Breast epithelium (tissue), 4 donors: ENCODE measurements at regions not wholly inside any gene's neighbourhood (a gene's known extent, or its start where the extent isn't known, plus 50 kb on each side); places are given as distances from the start of the nearest gene placed in this dataset.

Experiments
- DNase-seq, 2 donors: peaks; one replicate each; pipeline ENCODE4 v3.0.0-alpha.2; 2019; ENCODE audit warnings: low spot score in 2 of 2
- H3K27ac ChIP-seq, 2 donors: fragments of 200-600 bp; sonication (generic) in 1 of 2; one replicate each; pipeline ENCODE4 v1.5.1; 2016 to 2019; ENCODE audit warnings: mild to moderate bottlenecking in 1 of 2
- H3K27me3 ChIP-seq, 2 donors: fragments of 200-600 bp; sonication (generic) in 1 of 2; one replicate each; pipeline versions ENCODE4 v1.5.1 to v1.6.0; 2017 to 2019; ENCODE audit warnings: control low read depth in 1 of 2, mild to moderate bottlenecking in 1 of 2
- H3K36me3 ChIP-seq: fragments of 200-600 bp; one replicate; pipeline ENCODE4 v1.5.1; 2019
- H3K4me1 ChIP-seq, 2 donors: fragments of 200-600 bp; sonication (generic); one replicate each; pipeline ENCODE4 v1.5.1; 2016 to 2019; ENCODE audit warnings: control low read depth in 1 of 2
- H3K4me3 ChIP-seq, 3 donors: fragments of 200-600 bp; sonication (generic); 1 replicate in 2 of 3; 2 replicates in 1 of 3; pipeline ENCODE4 v1.5.1; 2016 to 2019; ENCODE audit warnings: mild to moderate bottlenecking in 3 of 3, moderate library complexity in 2 of 3
- H3K9me3 ChIP-seq, 2 donors: fragments of 200-600 bp; sonication (generic) in 1 of 2; one replicate each; pipeline ENCODE4 v1.5.1; 2016 to 2019; ENCODE audit warnings: control low read depth in 1 of 2
- CTCF ChIP-seq, 3 donors: fragments of 450-650 bp; IDR thresholded peaks; one replicate each; pipeline ENCODE4 v1.5.1; 2016 to 2017; ENCODE audit warnings: antibody characterized with exemption in 3 of 3, mild to moderate bottlenecking in 3 of 3, moderate library complexity in 3 of 3
- POLR2A ChIP-seq: fragments of 450-650 bp; IDR thresholded peaks from one replicate; pipeline ENCODE4 v1.6.1; 2016; ENCODE audit warnings: antibody characterized with exemption, mild to moderate bottlenecking, moderate library complexity
- POLR2AphosphoS5 ChIP-seq, 3 donors: sonication (generic); formaldehyde crosslinking; IDR thresholded peaks; one replicate each; pipeline ENCODE4 v1.6.1; 2017; ENCODE audit warnings: antibody characterized with exemption in 3 of 3
- intact Hi-C: fragments of 100-400 bp; cut with DNase I; formaldehyde crosslinking; loops from one replicate; pipeline ENCODE4 v1.15.1; 2023; ENCODE audit warnings: low total_unique reads

GRCh38 chr2:57902578-57902977, 144.0 kb upstream of the VRK2 start:
- Histone ChIP-seq H3K4me3 (no peak overlapping the region), H3K27me3 (no peaks in the 10 kb centered on the region), H3K9me3 (no peaks in the 10 kb centered on the region), H3K4me1 (no peaks in the 10 kb centered on the region), H3K27ac (no peak overlapping the region), H3K36me3 (no peaks in the 10 kb centered on the region)
- no peak for DNase-seq
- TF ChIP-seq POLR2AphosphoS5 (IDR thresholded peaks at IDR 0.05) (no peak), POLR2A (no peak), CTCF (IDR thresholded peaks at IDR 0.05) (no peak)
- intact Hi-C loops: no loop called here

- H3K4me3 ChIP-seq: no peak overlapping the region
These were observed 140.4 kb upstream of the VRK2 start for GRCh38 chr2:57906152-57906732.

GRCh38 chr2:57907411-57907810, 139.2 kb upstream of the VRK2 start:
- intact Hi-C loops: no loop called here
- Histone ChIP-seq H3K27ac (no peak overlapping the region), H3K36me3 (no peaks in the 10 kb centered on the region), H3K4me1 (no peaks in the 10 kb centered on the region), H3K27me3 (no peaks in the 10 kb centered on the region), H3K9me3 (no peaks in the 10 kb centered on the region), H3K4me3 (no peak overlapping the region)
- TF ChIP-seq POLR2AphosphoS5 (IDR thresholded peaks at IDR 0.05): no peak
- TF ChIP-seq POLR2A: no peak
- DNase-seq: no peak

More at GRCh38 chr2:57906152-57906732, 140.4 kb upstream of the VRK2 start:
- intact Hi-C loops: no loop called here
- H3K27me3 ChIP-seq: no peaks in the 10 kb centered on the region
- peak in 2 of 3 donors; percentile 56 to 61 for TF ChIP-seq CTCF (IDR thresholded peaks at IDR 0.05)
- TF ChIP-seq POLR2AphosphoS5 (IDR thresholded peaks at IDR 0.05): no peak
- no peaks in the 10 kb centered on the region for H3K36me3 ChIP-seq
- no peaks in the 10 kb centered on the region for H3K9me3 ChIP-seq
- no peak overlapping the region for H3K27ac ChIP-seq
- H3K4me1 ChIP-seq: no peaks in the 10 kb centered on the region
- no peak for DNase-seq

- Histone ChIP-seq H3K4me3 (no peak overlapping the region), H3K27me3 (no peaks in the 10 kb centered on the region), H3K36me3 (no peaks in the 10 kb centered on the region), H3K9me3 (no peaks in the 10 kb centered on the region), H3K27ac (no peak overlapping the region), H3K4me1 (no peaks in the 10 kb centered on the region)
- TF ChIP-seq POLR2A: no peak
- TF ChIP-seq POLR2AphosphoS5 (IDR thresholded peaks at IDR 0.05): no peak
- no peak for TF ChIP-seq CTCF (IDR thresholded peaks at IDR 0.05)
- no peak for DNase-seq
- intact Hi-C loops: no loop called here
These were observed 137.9 kb upstream of the VRK2 start for GRCh38 chr2:57908736-57909161.

GRCh38 chr2:57918126-57918525, 128.5 kb upstream of the VRK2 start:
- H3K4me3 ChIP-seq: no peak overlapping the region
- no peak for DNase-seq
- TF ChIP-seq POLR2AphosphoS5 (IDR thresholded peaks at IDR 0.05): no peak
- no peaks in the 10 kb centered on the region for H3K36me3 ChIP-seq
- H3K4me1 ChIP-seq: no peaks in the 10 kb centered on the region
- H3K27ac ChIP-seq: no peak overlapping the region
- no peaks in the 10 kb centered on the region for H3K9me3 ChIP-seq
- H3K27me3 ChIP-seq: no peaks in the 10 kb centered on the region
- intact Hi-C loops: no loop called here

- H3K9me3 ChIP-seq: no peaks in the 10 kb centered on the region
- H3K4me1 ChIP-seq: no peaks in the 10 kb centered on the region
- intact Hi-C loops: no loop called here
- DNase-seq: no peak
- no peaks in the 10 kb centered on the region for H3K36me3 ChIP-seq
- TF ChIP-seq POLR2AphosphoS5 (IDR thresholded peaks at IDR 0.05) (no peak), POLR2A (no peak), CTCF (IDR thresholded peaks at IDR 0.05) (no peak)
- no peaks in the 10 kb centered on the region for H3K27me3 ChIP-seq
- H3K4me3 ChIP-seq: no peak overlapping the region
- no peak overlapping the region for H3K27ac ChIP-seq
These were observed 126.2 kb upstream of the VRK2 start for GRCh38 chr2:57920342-57920939.
